ENCODE measurements at regions not wholly inside any gene's neighbourhood (a gene's known extent, or its start where the extent isn't known, plus 50 kb on each side); places are given as distances from the start of the nearest gene placed in this dataset.
"Not testable (repeated sequence)": the region's sequence is repeated elsewhere in the genome, so short reads cannot be mapped to it uniquely, and the experiment has no call there.

GRCh38 chr7:106590209-106590816, 70.6 kb downstream of the CCDC71L start:
- no peak overlapping the region for H3K9ac ChIP-seq (ENCODE audit: low read depth, low read length)
- no peaks in the 10 kb centered on the region for H3K4me1 ChIP-seq (ENCODE audit: insufficient read depth, low read length)
- H3K9me3 ChIP-seq (ENCODE audit: control insufficient read depth, insufficient read depth, low read length), result no peaks in the 10 kb centered on the region
- no peaks in the 10 kb centered on the region for H3K36me3 ChIP-seq (ENCODE audit: insufficient read depth, low read length)

GRCh38 chr7:106589198-106589879, 71.6 kb downstream of the CCDC71L start:
- Histone ChIP-seq H3K9me3 (ENCODE audit: control insufficient read depth, insufficient read depth, low read length) (no peaks in the 10 kb centered on the region), H3K9ac (ENCODE audit: low read depth, low read length) (no peak overlapping the region), H3K4me1 (ENCODE audit: insufficient read depth, low read length) (no peaks in the 10 kb centered on the region)

GRCh38 chr7:106588422-106589197, 72.3 kb downstream of the CCDC71L start:
- no peaks in the 10 kb centered on the region for H3K9me3 ChIP-seq (ENCODE audit: control insufficient read depth, insufficient read depth, low read length)
- H3K4me1 ChIP-seq (ENCODE audit: insufficient read depth, low read length), result no peaks in the 10 kb centered on the region
- no peak overlapping the region for H3K9ac ChIP-seq (ENCODE audit: low read depth, low read length)
- no peaks in the 10 kb centered on the region for H3K36me3 ChIP-seq (ENCODE audit: insufficient read depth, low read length)

More at GRCh38 chr7:106589198-106589879, 71.6 kb downstream of the CCDC71L start:
- H3K36me3 ChIP-seq (ENCODE audit: insufficient read depth, low read length), result no peaks in the 10 kb centered on the region

GRCh38 chr7:106584914-106585759, 75.8 kb downstream of the CCDC71L start:
- H3K36me3 ChIP-seq (ENCODE audit: insufficient read depth, low read length), result no peaks in the 10 kb centered on the region
- H3K9me3 ChIP-seq (ENCODE audit: control insufficient read depth, insufficient read depth, low read length), result no peaks in the 10 kb centered on the region
- no peak overlapping the region for H3K9ac ChIP-seq (ENCODE audit: low read depth, low read length)
- no peaks in the 10 kb centered on the region for H3K4me1 ChIP-seq (ENCODE audit: insufficient read depth, low read length)

GRCh38 chr7:106583706-106584690, 77.0 kb downstream of the CCDC71L start:
- Histone ChIP-seq H3K9me3 (ENCODE audit: control insufficient read depth, insufficient read depth, low read length) (no peaks in the 10 kb centered on the region), H3K4me1 (ENCODE audit: insufficient read depth, low read length) (no peaks in the 10 kb centered on the region), H3K36me3 (ENCODE audit: insufficient read depth, low read length) (no peaks in the 10 kb centered on the region), H3K9ac (ENCODE audit: low read depth, low read length) (no peak overlapping the region)

GRCh38 chr7:106583100-106583499, 77.9 kb downstream of the CCDC71L start:
- Histone ChIP-seq H3K36me3 (ENCODE audit: insufficient read depth, low read length) (no peaks in the 10 kb centered on the region), H3K9me3 (ENCODE audit: control insufficient read depth, insufficient read depth, low read length) (no peaks in the 10 kb centered on the region), H3K4me1 (ENCODE audit: insufficient read depth, low read length) (no peaks in the 10 kb centered on the region), H3K9ac (ENCODE audit: low read depth, low read length) (no peak overlapping the region)

- no peaks in the 10 kb centered on the region for H3K9me3 ChIP-seq (ENCODE audit: control insufficient read depth, insufficient read depth, low read length)
- H3K9ac ChIP-seq (ENCODE audit: low read depth, low read length), result no peak overlapping the region
- no peaks in the 10 kb centered on the region for H3K36me3 ChIP-seq (ENCODE audit: insufficient read depth, low read length)
- no peaks in the 10 kb centered on the region for H3K4me1 ChIP-seq (ENCODE audit: insufficient read depth, low read length)
These were observed 78.6 kb downstream of the CCDC71L start for GRCh38 chr7:106582365-106582764.

- H3K9ac ChIP-seq (ENCODE audit: low read depth, low read length); H3K9me3 ChIP-seq (ENCODE audit: control insufficient read depth, insufficient read depth, low read length); H3K4me1 ChIP-seq (ENCODE audit: insufficient read depth, low read length); H3K36me3 ChIP-seq (ENCODE audit: insufficient read depth, low read length): not testable (repeated sequence)
These were observed 81.9 kb downstream of the CCDC71L start for GRCh38 chr7:106579086-106579485.

- Histone ChIP-seq H3K9ac (ENCODE audit: low read depth, low read length) (no peak overlapping the region), H3K4me1 (ENCODE audit: insufficient read depth, low read length) (no peaks in the 10 kb centered on the region), H3K9me3 (ENCODE audit: control insufficient read depth, insufficient read depth, low read length) (no peaks in the 10 kb centered on the region; the same call in 1 of the 2 replicates), H3K36me3 (ENCODE audit: insufficient read depth, low read length) (no peaks in the 10 kb centered on the region)
These were observed 85.7 kb downstream of the CCDC71L start for GRCh38 chr7:106575138-106575823.

GRCh38 chr7:106573738-106574137, 87.2 kb downstream of the CCDC71L start:
- peaks cover 6% of the 10 kb centered on the region for H3K4me1 ChIP-seq (ENCODE audit: insufficient read depth, low read length)
- no peaks in the 10 kb centered on the region; the same call in 1 of the 2 replicates for H3K9me3 ChIP-seq (ENCODE audit: control insufficient read depth, insufficient read depth, low read length)
- H3K36me3 ChIP-seq (ENCODE audit: insufficient read depth, low read length), result no peaks in the 10 kb centered on the region
- H3K9ac ChIP-seq (ENCODE audit: low read depth, low read length), result no peak overlapping the region

- H3K4me1 ChIP-seq (ENCODE audit: insufficient read depth, low read length), result peaks cover 8% of the 10 kb centered on the region
- H3K36me3 ChIP-seq (ENCODE audit: insufficient read depth, low read length), result no peaks in the 10 kb centered on the region
- H3K9me3 ChIP-seq (ENCODE audit: control insufficient read depth, insufficient read depth, low read length), result no peaks in the 10 kb centered on the region; the same call in 1 of the 2 replicates
- no peak overlapping the region for H3K9ac ChIP-seq (ENCODE audit: low read depth, low read length)
These were observed 87.8 kb downstream of the CCDC71L start for GRCh38 chr7:106573125-106573663.

- H3K4me1 ChIP-seq (ENCODE audit: insufficient read depth, low read length), result peaks cover 8% of the 10 kb centered on the region
- no peaks in the 10 kb centered on the region; the same call in 1 of the 2 replicates for H3K9me3 ChIP-seq (ENCODE audit: control insufficient read depth, insufficient read depth, low read length)
- no peak overlapping the region for H3K9ac ChIP-seq (ENCODE audit: low read depth, low read length)
- no peaks in the 10 kb centered on the region for H3K36me3 ChIP-seq (ENCODE audit: insufficient read depth, low read length)
These were observed 88.4 kb downstream of the CCDC71L start for GRCh38 chr7:106572394-106573124.

All from ES-I3 (cell line).